Renal pelvis (tissue), 1 donor: ENCODE measurements at regions not wholly inside any gene's neighbourhood (a gene's known extent, or its start where the extent isn't known, plus 50 kb on each side); places are given as distances from the start of the nearest gene placed in this dataset.

Experiments used
- DNase-seq: peaks from one replicate; pipeline ENCODE4 v3.0.0-alpha.2; 2013

DNA sequence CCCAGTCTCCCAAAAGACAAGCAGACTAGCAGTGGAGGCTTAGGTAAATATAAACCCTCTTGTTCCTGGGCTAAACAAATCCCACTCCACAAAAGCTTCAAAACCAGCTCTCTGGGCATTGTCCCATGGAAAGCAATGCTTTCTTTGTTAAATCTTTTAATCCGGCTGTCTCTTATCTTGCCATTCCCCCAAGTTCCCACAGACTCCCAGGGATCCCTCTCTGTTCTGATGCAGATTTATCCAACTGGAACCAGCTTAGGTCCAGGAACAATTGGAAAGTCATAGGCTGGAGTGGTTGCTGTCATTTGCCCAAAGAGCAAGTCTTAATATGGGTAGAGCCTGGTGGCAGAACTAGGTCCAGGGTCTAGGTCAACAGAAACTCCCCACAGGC lies 110.1 kb upstream of the ATP1A1 start:
- DNase-seq = no peak

DNA sequence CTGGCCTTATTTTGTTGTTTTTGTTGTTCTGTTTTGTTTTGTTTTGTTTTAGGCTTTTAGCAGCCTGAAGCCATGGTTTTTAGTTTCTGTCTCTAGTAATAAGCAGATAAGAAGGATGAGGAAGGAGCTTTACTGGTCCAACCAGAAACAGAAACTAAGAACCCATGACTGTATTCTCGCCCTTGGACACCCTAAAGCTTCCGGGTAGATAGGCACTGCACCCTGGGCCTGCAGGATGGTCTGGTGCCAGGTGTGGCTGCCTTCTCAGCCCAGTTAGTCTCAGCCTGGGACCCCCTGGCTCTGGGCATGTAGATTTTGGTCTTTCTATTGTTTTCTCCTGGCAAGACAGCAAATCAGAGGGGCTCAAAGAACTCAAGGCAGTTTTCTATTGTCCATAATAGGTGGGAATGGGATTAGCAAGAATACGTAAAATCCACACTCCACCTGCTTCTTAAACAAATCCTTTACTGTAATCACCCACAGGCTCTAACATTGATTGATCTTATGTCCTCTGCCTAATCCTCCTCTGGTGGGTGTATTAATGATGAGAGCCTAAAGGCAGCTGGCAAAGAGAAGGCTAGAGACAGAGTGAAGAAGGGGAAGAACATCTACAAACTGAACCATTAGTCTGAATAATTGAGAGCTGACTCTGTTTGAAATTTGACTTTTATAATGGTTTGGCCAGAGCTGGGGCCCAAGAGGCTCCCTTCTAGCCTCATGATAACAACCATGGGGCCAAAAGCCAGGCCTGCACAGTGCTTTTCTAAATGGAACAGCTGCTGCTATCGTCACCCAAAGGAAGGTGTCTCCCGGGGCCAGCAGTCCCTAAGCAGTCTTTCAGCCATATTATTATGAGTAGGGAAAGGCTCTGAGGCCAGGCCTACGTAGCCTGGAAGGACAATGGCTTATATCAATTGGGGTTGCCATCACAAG lies 106.8 kb upstream of the ATP1A1 start:
- no peak for DNase-seq

DNA sequence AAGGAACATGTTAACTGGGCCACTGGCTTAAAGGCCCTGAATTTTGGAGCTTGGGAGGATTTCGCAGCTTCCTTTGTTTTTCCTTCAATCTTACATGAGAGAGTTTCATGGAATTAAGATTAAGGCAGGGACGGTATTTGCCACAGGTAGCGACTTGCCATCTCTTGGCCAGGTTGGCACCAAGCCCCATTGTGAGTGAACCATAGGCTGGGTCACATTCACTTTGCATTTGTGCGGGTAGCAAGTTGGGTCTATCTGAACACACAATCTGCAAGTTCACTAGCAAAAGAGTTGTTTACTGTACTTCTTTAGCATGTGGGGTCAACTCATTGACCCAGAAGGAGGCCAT lies 106.2 kb upstream of the ATP1A1 start:
- no peak for DNase-seq

DNA sequence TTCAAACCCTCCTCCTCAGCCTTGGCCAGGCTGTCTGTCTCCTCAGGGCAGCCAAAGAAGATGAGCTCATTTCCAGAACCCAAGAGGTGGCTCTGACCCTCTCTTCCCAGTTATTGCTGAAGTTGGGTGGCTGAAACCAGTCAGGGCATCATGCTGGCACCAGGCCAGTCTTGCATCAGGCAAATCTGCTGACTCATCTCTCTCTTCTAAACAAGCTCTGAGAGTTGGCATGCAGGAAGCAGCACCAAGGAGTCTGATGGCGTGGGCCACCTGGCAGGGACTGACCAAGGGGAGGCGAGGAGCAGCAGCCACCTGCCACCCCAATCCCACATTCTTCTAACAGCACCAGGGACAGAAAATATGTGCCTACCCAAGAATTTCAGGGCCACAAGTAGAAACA lies 104.8 kb upstream of the ATP1A1 start:
- DNase-seq = no peak

DNA sequence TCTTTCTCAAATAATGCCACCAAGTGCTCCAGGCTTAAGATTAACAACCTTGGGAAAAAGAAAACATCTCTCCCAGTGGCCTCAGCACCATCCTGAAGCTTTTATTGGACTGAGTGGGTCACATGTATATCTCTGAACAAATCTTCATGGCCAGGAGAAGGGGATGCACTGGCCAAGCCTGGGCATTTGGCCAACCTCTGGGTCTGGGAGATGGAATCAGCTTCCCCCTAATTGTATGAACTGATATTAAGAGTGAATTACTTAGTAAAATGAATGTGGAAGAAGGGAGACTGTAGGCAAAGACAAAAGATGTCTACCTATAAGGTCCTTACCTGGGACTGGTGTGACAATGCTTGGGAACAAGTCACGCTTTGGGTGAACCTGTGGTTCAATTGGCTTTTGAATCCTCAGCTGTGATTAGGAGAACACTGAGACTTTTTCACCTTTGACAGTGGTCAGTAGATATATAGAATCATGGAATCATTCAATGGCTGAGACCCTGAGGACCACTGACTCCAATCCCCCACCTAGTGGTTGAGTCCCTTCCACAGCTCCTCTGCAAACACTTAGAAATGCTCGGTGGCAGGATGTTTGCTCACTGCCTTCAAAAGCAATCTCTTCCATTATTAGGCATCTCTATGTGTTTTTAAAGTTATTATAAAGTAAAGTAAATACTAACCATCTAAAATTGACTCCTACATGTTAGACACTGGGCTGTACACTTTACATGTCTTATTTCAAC lies 102.6 kb upstream of the ATP1A1 start:
- no peak for DNase-seq

DNA sequence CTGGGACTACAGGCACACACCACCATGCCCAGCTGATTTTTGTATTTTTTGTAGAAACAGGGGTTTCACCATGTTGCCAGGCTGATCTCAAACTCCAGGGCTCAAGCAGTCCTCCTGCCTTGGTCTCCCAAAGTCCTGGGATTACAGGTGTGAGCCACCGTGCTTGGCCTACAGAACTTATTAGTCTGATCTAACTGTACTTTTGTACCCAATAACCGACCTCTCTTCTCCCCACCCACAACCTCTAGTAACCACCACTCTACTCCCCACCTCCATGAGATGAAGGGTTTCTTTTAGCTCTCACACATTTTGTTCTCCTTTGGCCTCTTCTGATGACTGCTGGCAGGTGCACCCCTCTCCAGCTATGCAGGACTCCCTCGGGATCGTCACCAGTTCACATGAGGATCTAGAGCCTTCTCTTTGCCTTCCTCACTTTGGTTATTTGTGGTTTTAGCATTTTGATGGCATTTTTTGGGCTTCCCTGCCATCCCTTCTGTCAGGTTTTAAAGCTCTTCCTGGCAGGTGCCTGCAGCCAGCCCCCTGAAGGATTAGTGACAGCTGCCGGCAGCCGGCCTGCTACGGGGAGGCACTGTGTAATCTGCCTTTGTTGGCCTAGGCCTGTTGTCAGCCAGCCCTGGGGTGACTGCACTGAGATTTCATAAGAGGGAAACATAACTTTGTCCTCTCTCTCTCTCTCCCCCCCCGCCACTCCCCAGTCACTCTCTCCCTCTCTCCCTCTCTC lies 99.8 kb upstream of the ATP1A1 start:
- DNase-seq = no peak

DNA sequence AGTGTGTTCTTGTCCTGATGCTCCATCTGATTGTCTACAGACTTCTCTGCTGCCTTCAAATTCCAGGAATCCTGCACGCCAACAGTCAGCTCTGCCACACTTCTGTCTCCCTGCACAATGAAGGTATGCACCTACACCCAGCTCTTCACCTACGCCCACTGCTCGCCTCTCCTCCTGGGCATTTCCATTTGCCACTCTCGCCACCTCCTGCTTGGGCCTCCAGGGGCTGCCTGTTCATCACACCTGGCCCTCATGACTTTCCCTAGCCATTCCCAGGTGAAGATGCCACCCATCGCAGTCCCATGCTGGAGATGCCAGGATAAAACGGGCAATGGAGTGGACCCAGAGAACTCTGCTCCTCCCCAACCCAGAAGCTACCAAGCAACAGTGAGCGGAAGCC lies 96.5 kb upstream of the ATP1A1 start:
- DNase-seq = no peak

DNA sequence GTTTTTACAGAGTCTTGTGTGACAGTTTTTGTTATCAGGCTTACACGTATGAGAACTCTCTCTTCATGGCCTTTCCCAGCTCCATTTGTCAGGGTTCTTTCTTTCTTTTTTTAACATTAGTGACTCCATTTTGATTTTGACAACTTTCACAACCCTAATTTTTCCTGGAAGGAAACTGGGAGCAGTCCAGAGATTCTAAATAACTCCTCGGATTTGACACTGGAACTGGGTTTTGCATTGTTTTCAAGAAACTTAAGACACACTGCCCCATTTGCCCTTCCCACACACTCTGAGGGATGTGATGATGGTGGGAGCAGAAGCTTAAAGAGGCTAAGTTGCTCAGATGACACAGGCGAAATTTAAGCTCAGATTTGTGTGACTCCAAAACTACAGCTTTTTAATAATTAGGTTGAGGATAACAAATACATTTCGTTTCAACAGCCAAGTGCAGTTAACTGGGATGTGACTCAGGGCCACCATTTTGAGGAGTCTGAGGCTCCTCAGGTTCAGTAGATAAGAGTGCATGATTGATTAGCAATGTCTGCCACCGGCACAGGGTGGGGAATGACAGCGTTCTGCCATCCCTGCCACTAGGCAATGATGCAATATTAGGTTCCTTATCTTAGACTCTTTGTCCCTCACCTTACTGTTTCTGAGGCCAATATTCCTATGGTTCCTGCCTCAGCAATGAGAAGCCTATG lies 95.1 kb upstream of the ATP1A1 start:
- DNase-seq = no peak

DNA sequence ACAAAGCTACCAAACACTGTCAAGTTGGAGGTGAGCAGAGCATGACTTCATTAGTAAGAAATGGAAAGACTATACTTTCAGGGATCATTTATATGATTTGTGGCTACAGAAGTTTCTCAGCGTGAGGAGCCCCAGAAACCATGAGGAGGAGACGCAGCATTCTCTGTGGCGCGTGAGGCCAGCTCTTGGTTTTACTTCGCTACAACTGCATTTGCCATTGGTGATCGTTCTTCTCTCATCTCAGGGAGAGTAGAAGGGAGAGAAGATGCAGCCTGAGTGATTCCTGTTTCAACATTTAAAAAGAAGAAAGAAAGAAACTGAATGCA lies 94.5 kb upstream of the ATP1A1 start:
- no peak for DNase-seq

DNA sequence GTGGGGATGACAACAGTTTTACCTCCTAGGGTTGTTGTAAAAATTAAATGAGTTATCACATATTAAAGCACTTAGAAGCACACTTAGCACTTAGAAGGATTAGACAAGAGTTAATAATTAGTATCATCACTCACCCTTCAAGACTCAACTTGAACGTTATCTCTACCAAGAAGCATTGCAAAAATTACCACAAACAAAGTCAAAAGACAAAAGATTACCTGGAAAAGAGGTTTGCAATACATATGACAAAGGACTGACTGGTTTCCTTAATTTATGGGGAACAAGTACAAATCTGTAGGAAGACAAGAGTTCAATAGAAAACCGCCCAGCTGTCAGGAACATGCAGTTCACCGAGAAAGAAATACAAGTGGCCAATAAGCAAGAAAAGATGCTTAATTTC lies 93.3 kb upstream of the ATP1A1 start:
- no peak for DNase-seq

DNA sequence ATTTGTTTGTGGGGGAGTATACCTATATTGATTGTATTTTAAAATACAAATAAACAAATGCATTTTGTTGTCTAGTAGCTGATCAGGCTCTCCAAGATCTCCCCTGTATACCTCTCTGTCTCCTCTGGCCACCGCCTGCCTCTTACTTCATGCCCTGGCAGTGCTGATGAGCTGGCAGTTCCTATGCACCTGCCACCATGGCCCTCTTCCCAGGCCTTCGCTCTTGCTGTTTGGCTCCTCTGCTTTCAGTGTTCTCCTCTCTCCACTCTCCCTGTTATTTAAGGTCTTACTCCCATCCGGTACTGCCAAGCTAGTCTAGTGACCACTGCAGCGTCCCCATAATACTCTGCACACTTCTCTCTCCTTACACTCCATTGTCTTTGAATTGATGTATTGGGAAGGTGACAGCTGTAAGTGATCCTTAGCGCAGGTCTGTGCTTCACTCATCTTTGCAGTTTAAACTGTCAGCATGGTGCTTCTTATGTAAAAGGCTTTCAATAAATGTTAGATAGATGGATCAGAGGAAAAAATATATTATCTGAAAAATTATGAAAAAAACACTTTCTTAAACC lies 88.1 kb upstream of the ATP1A1 start:
- no peak for DNase-seq

DNA sequence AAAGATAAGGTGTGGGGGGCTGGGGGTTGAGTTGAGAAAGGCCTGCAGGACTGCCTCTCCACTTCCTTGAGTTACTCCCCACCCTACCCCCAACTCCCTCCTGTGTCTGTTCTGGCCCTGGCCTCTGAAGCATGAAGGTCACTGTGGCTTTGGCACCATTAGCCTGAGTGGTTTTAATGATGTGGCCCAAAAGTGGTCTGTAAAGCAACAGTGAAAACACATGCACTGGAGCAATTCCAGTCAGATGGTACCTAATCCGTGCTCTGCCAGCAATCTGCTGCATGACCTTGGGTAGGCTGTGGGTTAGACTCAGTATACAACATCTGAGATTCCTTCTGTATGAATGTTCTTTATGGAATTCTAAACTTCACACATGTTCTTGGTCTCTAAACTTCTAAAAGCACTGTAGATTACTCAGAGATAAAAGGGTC lies 86.5 kb upstream of the ATP1A1 start:
- DNase-seq = no peak

DNA sequence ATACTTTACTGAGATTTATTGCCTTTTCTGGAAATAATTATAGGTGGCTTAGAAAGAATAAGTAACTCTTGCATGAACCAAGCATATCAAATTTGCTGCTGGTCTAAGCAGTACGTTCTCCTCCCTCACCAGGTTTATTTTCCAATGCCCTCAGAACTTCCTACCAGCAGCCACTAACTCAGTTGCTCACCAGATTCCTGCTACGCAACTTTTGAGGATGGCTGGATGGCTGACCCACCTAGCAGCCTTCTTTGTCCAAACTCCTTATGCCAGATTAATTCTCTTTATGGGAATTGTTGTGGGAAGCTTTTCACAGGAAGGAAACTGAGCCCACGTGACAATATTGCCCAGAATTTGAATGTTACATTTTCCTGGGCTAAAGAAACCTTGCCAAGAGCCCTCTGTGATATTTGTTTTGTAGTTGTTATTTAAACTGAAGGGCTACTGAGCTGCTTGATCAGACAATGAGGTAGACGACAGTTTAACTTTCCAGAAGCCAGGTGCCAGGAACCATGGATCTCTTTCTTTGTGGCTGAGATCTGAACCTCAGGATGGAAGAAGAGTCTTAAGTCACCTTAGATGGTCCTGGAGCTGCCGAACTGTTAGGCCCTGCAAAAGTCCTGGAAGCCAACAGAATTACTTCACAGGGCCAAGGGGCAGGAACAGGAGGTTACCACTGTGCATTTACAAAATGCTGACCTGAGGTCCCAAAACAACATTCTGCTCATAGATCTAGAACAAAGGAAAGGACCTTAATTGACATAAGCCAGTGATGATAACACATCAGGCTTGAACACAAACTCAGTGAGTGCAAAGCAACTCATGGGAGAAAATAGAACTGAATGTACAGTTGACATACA lies 85.5 kb upstream of the ATP1A1 start:
- no peak for DNase-seq

DNA sequence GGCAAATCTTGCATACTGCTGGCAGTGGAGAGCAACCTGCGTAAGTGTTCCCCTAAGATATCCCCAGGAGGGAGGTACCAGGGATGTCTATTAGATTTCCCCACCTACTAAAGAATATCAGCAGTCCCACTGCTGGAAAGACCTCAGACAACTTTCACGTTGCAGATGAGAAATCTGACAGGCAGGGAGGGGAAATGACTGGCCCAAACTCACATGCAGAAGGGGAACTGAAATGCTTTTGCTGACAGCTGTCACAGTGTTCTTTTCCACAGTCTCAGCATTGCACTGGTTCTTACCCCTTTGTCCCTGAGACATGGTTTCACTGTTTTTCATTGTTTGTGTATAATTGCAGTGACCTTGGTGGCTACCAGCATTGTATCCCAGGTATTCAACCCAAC lies 84.8 kb upstream of the ATP1A1 start:
- DNase-seq = no peak

DNA sequence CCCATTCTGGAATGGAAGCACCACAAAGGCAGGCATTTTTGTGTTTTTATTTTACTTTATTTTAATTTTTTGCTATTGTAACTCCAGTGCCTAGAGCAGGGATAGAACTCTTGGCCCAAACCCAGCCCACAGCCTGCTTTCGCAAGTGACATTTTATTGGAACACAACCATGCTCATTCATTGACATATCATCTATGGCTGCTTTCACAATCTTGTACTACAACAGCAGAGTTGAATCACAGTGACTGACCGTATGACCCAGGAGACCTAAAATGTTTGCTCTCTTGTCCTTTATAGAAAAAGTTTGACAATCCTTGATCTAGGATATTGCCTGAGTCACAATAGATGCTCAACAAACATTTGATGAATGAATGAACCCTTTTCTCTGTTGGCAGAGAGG lies 83.9 kb upstream of the ATP1A1 start:
- no peak for DNase-seq

DNA sequence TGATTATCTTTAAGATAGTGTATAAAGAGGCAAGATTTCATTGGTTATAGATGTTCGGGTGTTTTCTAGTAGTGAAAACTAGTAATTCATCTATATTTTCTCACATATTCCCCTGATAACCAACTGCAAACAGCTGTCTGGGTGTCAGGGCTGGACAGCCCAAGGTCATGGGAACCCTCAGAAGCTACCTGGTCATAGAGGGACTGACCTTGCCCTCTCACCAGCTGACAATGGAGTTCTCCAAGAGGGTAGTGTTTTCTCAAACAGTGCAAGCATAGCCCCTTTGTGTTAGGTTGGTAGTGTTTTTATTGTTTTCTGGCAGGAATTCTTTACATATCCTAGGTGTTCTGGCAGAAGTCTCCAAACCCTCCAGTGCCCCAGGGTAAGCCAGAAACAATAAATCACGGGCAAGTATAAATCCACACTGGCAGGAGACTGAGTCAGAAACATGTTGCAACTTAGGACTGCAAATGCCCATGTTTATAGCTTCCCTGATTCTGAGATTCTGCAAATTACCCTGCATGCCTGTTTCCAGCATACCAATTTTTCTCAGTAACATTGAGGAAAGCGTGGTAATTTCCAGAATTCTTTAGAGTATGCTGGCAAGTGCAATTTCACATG lies 82.8 kb upstream of the ATP1A1 start:
- DNase-seq = no peak

DNA sequence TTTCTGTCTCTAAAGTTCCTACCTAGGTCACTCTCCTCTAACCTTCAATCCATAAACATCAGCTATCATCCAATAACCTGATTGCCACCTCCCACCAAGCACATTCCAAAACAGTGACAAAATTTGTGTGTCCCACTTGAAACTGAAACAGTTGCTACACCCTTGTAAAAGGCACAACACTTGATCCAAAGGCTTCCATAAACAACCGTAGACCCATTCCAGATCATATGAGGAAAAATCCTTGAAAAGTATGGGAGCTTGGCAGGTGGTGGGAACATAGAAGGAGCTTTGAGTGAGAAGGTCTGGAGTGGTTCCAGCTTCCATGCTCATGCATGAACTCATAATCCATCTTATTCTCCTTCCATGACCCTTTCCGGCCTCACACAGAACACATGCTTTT lies 82.0 kb upstream of the ATP1A1 start:
- DNase-seq = no peak

DNA sequence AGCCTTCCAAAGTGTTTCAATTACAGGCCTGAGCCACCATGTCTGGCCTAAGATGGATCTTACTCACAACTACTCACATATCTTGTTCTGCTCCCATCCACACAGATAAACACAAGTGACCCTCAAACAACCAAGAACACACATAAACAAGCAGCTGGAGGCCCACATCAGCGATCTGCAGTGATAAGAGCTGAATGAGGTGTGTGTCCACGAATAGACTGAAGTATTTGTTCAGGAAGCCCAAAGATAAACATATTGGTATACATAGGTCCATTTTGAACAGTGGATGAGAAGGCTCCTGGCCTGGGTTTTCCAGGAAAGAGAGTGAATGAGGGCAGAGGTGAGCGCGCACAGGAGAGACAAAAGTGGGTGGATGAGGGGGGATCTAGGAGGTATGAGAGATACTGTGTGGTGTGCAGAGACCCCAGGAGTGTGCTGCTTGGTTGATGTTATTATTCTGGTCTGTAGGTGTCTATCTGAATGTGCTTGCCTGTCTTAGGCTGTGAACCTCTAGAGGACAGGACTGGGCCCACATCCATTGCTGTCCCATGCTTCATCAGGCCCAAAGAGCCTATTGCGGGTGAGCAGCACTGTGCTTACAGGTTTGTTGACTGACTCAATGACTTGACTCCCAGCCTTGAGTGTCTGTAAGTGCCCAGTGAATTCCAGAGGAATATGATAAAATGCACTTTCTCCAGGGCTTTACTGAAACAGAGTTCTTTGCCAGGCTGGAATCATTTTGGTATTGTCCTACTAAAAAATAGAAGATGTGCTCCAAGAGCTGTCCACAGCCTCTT lies 79.9 kb upstream of the ATP1A1 start:
- DNase-seq = no peak

DNA sequence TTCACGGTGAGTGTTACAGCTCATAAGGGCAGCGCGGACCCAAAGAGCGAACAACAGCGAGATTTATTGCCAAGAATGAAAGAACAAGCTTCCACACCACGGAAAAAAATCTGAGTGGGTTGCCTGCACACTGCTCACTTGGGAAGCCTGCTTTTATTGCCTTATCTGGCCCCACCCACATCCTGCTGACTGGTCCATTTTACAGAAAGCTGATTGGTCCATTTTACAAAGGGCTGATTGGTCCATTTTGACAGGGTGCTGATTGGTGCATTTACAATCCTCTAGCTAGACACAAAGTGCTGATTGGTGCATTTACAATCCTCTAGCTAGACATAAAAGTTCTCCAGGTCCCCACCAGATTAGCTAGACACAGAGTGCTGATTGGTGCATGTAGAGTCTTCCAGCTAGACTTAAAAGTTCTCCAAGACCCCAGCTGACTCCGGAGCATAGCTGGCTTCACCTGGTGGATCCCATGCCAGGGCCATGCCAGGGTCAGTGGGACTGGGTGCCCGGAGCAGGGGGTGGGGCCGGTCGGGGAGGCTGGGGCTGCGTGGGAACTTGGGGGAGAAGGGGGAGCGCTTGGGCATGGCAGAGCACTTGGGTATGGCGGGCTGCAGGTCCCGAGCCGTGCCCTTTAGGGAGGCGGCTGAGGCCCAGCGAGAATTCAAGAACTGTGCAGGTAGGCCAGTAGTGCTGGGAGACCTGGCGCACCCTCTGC lies 75.4 kb upstream of the ATP1A1 start:
- no peak for DNase-seq
